Activated CD4-positive, alpha-beta T cell treated with anti-CD3 and anti-CD28 coated beads, Interleukin-2, amount 50 U/mL, for 1 hour (primary cell): ENCODE measurements at regions not wholly inside any gene's neighbourhood (a gene's known extent, or its start where the extent isn't known, plus 50 kb on each side); places are given as distances from the start of the nearest gene placed in this dataset.

Experiments
- DNase-seq: peaks from one replicate; pipeline ENCODE4 v3.0.0-alpha.2; 2020

DNA sequence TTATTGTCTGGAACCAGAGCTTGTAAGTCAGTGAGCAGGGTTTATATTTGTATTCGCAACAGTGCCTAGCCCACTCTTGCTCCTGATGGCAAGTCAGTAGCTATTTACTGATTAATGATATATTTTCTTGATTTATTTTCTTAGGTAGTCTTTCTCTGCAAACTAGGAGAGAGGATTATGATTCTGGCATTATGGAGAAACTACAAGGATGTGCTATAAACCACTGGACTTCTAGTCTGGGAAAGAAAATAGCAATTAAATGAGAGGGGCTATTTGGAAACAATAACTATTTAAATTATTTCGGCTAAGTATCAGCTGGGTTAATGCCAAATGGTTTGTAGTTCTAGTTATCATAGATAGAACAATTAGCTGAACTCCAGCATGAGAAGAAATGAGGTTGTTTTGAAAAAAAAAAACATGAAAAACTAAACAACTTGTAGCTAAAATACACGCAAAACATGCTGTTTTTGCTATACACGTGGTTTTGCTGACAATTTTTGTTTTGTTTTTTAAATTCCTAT, 304.9 kb upstream of the TCF21 start:
- DNase-seq: no peak

GRCh38 chr6:133584823-133585222, 304.1 kb upstream of the TCF21 start:
- no peak for DNase-seq

GRCh38 chr6:133585978-133586377, 302.9 kb upstream of the TCF21 start:
- no peak for DNase-seq

GRCh38 chr6:133587546-133588160, 301.3 kb upstream of the TCF21 start:
- no peak for DNase-seq

DNA sequence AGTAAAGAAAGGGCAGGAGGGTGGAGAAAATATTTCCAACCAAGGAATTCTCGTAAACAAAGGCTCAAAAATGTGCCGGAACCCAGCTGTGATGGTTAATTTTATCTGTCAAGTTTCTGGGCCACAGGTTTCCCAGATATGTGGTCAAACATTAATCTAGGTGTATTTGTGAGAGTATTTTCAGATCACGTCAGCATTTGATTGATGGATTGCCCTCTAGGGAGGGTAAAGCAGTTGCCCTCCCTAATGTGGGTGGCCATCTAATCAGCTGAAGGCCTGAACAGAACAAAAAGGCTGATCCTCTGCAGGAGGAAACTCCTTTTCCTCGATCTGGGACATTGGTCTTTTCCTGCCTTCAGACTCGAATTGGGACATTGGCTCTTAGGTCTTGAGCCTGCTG, 298.7 kb upstream of the TCF21 start:
- DNase-seq: no peak

GRCh38 chr6:133590814-133591213, 298.1 kb upstream of the TCF21 start:
- no peak for DNase-seq

- no peak for DNase-seq
Observed at GRCh38 chr6:133591275-133591674, 297.6 kb upstream of the TCF21 start.

DNA sequence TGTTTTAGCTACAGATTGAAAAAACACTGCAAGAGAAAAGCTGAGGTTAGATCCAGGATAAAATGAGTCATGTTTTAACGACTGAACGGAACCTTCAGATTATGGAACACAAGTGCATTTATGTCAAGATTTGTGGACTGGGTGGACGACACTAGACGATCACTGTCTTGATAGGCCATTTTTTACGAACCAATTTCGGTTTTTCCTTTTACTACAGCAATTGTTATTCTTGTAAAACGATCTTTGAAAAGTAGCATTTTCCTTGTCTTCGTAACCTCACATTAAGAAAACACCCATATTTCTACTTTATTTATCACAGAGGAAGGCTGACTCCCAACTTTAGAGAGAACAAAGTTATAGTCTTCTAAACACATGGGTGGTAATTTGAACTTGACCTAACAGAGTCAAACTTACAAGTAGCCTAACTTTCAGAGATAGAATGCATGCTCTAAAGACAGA, 294.2 kb upstream of the TCF21 start:
- DNase-seq: no peak

DNA sequence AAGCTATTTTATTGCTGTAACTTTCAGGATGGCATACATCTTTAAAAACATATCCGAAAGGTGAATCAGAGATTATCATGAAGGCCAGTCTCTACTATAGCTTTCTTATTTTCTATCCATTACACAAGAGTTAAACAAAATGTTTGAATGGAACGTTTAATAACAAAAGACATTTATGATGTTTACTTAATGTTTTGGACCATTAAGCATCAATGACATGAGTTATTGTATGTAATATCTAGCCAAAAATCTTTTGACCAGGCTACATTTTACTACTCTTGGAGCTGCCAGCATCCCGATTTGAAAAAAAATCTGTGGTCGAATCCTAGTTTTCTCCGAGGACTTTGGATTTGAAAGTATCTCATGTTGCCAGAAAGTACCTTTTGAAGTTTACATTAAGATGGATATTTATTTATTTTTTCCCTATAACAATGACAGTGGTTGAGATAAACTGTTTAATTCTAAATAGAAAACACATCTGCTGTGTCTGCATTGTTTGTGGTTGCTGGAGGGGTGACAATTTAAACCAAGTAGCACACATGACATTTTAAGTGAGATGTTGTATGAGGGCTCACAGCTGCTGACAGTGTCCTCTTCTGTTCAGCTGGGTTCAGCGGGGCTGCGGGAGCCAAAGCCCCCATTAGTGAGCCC, 293.7 kb upstream of the TCF21 start:
- no peak for DNase-seq

- DNase-seq: no peak
Observed at GRCh38 chr6:133606852-133607251, 282.1 kb upstream of the TCF21 start.

- DNase-seq: no peak
Observed at GRCh38 chr6:133608620-133609019, 280.3 kb upstream of the TCF21 start.

DNA sequence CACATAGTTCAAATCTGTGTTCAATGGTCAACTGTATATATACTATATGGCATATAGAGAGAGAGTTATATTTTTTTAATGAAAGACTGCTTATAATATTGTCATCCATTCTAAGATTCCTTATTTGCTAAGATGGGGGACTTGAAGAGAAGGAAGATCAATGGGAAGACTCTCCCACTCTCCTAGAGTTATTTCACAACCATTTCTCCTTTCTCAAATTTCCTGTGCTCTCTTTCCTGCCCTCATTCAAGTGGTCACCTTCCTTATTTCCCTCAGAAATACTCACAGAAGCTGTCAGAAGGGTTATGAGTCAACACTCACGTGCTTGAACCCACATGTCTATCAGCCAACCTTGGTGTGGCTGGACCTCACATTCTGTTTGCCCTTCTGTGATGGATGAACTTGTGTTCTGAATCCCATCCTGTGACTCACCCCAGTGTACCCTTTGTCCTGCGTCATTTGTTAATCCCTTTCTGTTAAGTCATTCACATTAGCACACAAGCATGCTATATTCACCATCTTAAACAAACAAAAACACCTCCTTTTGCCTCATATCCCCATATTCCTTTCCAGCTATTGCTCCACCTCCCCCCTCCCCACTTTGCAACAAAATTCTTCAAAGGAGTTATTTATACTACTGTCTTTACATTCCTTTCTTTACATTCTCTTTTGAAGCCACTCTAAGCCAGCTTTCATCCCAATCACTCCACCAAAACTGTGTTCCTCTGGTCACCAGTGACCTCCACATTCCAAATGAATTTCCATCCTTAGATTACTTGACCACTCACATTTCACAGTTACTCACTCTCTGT, 279.3 kb upstream of the TCF21 start:
- DNase-seq: no peak

GRCh38 chr6:133610227-133610840, 278.6 kb upstream of the TCF21 start:
- DNase-seq: no peak

DNA sequence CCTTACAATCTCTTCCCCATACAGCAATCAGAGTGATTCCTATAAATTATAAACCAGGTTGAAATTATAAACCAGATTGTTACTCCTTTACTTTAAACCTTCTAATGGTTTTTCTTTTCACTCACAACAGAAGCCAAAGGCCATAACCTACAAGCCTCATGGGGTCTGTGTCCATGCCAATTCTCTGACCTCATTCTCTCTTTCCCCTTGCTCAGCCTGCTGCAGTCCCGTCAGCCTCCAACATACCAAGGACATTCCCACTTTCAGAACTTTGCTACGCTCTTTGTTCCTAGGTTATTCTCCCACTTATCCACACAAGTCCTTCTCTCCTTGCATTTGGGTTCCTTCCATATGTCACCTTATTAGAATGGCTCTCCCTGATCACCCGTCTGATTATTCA, 277.9 kb upstream of the TCF21 start:
- DNase-seq: no peak

GRCh38 chr6:133612459-133612858, 276.5 kb upstream of the TCF21 start:
- no peak for DNase-seq

GRCh38 chr6:133613211-133613610, 275.7 kb upstream of the TCF21 start:
- DNase-seq: no peak

DNA sequence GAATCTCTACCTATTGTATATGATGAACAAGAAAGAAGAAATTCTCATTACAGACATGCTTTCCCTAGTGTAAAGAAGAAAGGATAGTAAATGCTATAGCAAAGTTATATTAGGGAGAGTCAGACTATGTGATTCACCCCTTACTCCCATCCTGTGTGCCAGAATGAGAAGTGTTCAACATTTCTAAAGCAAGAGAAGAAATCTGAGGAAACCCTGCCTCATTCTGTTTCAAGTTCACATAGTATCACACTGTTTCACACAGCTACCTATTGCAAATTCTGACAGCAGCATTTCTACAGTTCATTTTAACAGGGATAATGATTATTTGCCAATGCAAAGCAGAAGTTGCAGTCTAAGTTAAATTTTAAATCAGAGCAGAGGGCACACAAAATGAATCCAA, 267.2 kb upstream of the TCF21 start:
- DNase-seq: no peak

- no peak for DNase-seq
Observed at GRCh38 chr6:133623065-133623464, 265.8 kb upstream of the TCF21 start.

DNA sequence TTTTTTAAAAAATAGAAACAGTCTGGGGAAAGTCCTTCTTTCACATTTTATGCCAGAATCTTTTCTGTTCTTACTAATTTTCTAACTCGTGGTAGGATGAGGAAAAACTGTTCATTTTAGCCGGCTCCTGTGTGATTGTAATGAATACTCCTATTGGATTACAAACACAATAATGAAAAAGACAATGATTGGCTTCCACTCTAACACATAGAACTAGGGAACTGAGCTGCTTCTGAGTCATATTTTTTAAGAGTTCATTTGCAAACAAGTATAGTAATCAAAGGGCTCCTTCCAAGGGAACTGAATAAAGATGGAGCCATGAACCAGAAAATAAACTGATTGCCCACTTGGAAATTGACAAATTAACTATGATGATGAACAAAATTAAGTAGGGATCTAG, 265.3 kb upstream of the TCF21 start:
- DNase-seq: no peak

DNA sequence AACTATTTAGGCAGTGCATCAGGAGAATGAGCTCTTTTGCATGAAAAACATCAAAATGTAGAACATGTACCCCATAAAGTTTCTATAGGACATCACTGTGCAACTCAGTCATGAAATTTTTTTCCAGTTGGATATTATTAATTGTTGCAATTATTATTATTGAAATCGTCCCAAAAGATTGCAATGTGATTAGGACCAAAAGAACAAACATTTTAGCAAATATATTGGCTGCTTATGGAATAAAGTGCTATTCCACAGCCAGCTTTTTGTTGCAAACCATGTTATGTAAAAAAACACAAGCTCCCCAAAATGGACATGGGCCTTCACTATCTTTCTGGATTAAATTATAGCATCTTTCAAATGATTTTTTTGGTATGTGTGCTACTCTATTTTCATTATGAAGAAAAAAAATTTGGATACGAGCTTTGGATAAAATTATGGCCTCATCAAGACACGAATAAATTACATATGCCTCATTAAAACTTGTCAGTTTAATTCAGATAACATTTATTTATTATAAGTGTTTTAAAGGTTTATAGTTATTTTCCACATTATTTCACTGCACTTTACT, 262.7 kb upstream of the TCF21 start:
- DNase-seq: no peak

GRCh38 chr6:133629970-133630369, 258.9 kb upstream of the TCF21 start:
- no peak for DNase-seq

DNA sequence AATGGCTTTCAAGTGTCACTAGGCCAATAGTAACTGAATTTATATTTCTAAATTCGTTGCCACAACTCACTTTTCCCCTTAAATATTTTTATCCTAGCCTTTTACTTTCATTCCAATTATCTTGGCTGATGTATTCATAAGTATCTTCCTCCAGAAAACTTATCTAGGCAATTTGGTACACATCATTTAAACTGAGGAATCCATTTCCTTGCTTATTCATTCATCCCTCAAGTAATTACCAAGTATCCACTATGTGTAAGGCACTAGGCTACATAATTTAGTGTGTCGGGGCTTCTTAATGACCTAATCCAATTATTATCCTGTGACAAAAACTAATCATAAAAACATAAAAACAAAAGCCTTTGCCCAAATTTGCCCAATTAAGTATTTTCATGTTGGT, 258.3 kb upstream of the TCF21 start:
- no peak for DNase-seq

GRCh38 chr6:133631421-133631820, 257.5 kb upstream of the TCF21 start:
- no peak for DNase-seq
